Stimulated activated memory B cell treated with anti-CD40 and anti-IgM and Interleukin-4, amounts not matched to agents 10 μg/mL and 1 μg/mL and 100 μg/mL, for 72 hours (primary cell): ENCODE measurements at regions not wholly inside any gene's neighbourhood (a gene's known extent, or its start where the extent isn't known, plus 50 kb on each side); places are given as distances from the start of the nearest gene placed in this dataset.

ENCODE experiments used
- ATAC-seq: fragments of 150-1000 bp; cut with Tn5 transposase; 2 replicates; pipeline ENCODE4 v1.10.0; 2021
- H3K27ac Mint-ChIP-seq: one replicate; pipeline ENCODE4 v1.8.0; 2022; ENCODE audit warnings: mild to moderate bottlenecking, mixed read lengths
- H3K27me3 Mint-ChIP-seq: one replicate; pipeline ENCODE4 v1.8.0; 2022; ENCODE audit warnings: mixed read lengths
- H3K36me3 Mint-ChIP-seq: one replicate; pipeline ENCODE4 v1.8.0; 2022; ENCODE audit warnings: mixed read lengths
- H3K4me1 Mint-ChIP-seq: one replicate; pipeline ENCODE4 v1.8.0; 2022; ENCODE audit warnings: mixed read lengths
- H3K4me3 Mint-ChIP-seq: one replicate; pipeline ENCODE4 v1.8.0; 2022; ENCODE audit warnings: mild to moderate bottlenecking, moderate library complexity, mixed read lengths
- H3K9me3 Mint-ChIP-seq: one replicate; pipeline ENCODE4 v1.8.0; 2022; ENCODE audit warnings: mixed read lengths

- ATAC-seq: no peak
- peaks cover 5% of the 10 kb centered on the region for H3K4me1 Mint-ChIP-seq
- H3K27me3 Mint-ChIP-seq: no peaks in the 10 kb centered on the region
- no peaks in the 10 kb centered on the region for H3K9me3 Mint-ChIP-seq
- H3K27ac Mint-ChIP-seq: no peak overlapping the region
- no peak overlapping the region for H3K4me3 Mint-ChIP-seq
- no peaks in the 10 kb centered on the region for H3K36me3 Mint-ChIP-seq
These were observed 384.5 kb upstream of the DDHD1 start for GRCh38 chr14:53537422-53538315.

GRCh38 chr14:53536446-53536845 lies 383.3 kb upstream of the DDHD1 start:
- no peaks in the 10 kb centered on the region for H3K36me3 Mint-ChIP-seq
- no peak overlapping the region for H3K27ac Mint-ChIP-seq
- no peak for ATAC-seq
- no peaks in the 10 kb centered on the region for H3K9me3 Mint-ChIP-seq
- H3K27me3 Mint-ChIP-seq: no peaks in the 10 kb centered on the region
- peaks cover 5% of the 10 kb centered on the region for H3K4me1 Mint-ChIP-seq
- no peak overlapping the region for H3K4me3 Mint-ChIP-seq

GRCh38 chr14:53534841-53535240 lies 381.7 kb upstream of the DDHD1 start:
- Mint-ChIP-seq H3K36me3 (no peaks in the 10 kb centered on the region), H3K4me1 (peaks cover 5% of the 10 kb centered on the region), H3K27me3 (no peaks in the 10 kb centered on the region), H3K4me3 (no peak overlapping the region), H3K9me3 (no peaks in the 10 kb centered on the region), H3K27ac (no peak overlapping the region)
- ATAC-seq: no peak

GRCh38 chr14:53533384-53533970 lies 380.4 kb upstream of the DDHD1 start:
- H3K36me3 Mint-ChIP-seq: no peaks in the 10 kb centered on the region

GRCh38 chr14:53532853-53533252 lies 379.7 kb upstream of the DDHD1 start:
- Mint-ChIP-seq H3K4me3 (no peak overlapping the region), H3K27me3 (no peaks in the 10 kb centered on the region), H3K9me3 (no peaks in the 10 kb centered on the region), H3K27ac (no peak overlapping the region), H3K36me3 (no peaks in the 10 kb centered on the region), H3K4me1 (peaks cover 5% of the 10 kb centered on the region)
- ATAC-seq: no peak

More at GRCh38 chr14:53533384-53533970, 380.4 kb upstream of the DDHD1 start:
- Mint-ChIP-seq H3K9me3 (no peaks in the 10 kb centered on the region), H3K27ac (no peak overlapping the region), H3K27me3 (no peaks in the 10 kb centered on the region), H3K4me3 (no peak overlapping the region), H3K4me1 (peaks cover 5% of the 10 kb centered on the region)
- no peak for ATAC-seq

- H3K4me3 Mint-ChIP-seq: no peak overlapping the region
- no peaks in the 10 kb centered on the region for H3K36me3 Mint-ChIP-seq
- H3K9me3 Mint-ChIP-seq: no peaks in the 10 kb centered on the region
- H3K27ac Mint-ChIP-seq: no peak overlapping the region
- H3K4me1 Mint-ChIP-seq: peaks cover 5% of the 10 kb centered on the region
- no peaks in the 10 kb centered on the region for H3K27me3 Mint-ChIP-seq
- no peak for ATAC-seq
These were observed 378.6 kb upstream of the DDHD1 start for GRCh38 chr14:53531730-53532129.

- H3K27ac Mint-ChIP-seq: no peak overlapping the region
- ATAC-seq: no peak
- H3K4me3 Mint-ChIP-seq: no peak overlapping the region
- no peaks in the 10 kb centered on the region for H3K27me3 Mint-ChIP-seq
- no peaks in the 10 kb centered on the region for H3K36me3 Mint-ChIP-seq
- H3K4me1 Mint-ChIP-seq: no peaks in the 10 kb centered on the region
- no peaks in the 10 kb centered on the region for H3K9me3 Mint-ChIP-seq
These were observed 378.0 kb upstream of the DDHD1 start for GRCh38 chr14:53531156-53531555.

GRCh38 chr14:53529519-53529918 lies 376.4 kb upstream of the DDHD1 start:
- ATAC-seq: no peak
- no peaks in the 10 kb centered on the region for H3K9me3 Mint-ChIP-seq
- H3K27me3 Mint-ChIP-seq: no peaks in the 10 kb centered on the region
- H3K36me3 Mint-ChIP-seq: no peaks in the 10 kb centered on the region
- H3K27ac Mint-ChIP-seq: no peak overlapping the region
- H3K4me1 Mint-ChIP-seq: no peaks in the 10 kb centered on the region
- no peak overlapping the region for H3K4me3 Mint-ChIP-seq

GRCh38 chr14:53528185-53528671 lies 375.1 kb upstream of the DDHD1 start:
- no peak for ATAC-seq
- Mint-ChIP-seq H3K4me1 (no peaks in the 10 kb centered on the region), H3K36me3 (no peaks in the 10 kb centered on the region), H3K9me3 (no peaks in the 10 kb centered on the region), H3K27ac (no peak overlapping the region), H3K27me3 (no peaks in the 10 kb centered on the region), H3K4me3 (no peak overlapping the region)

- Mint-ChIP-seq H3K9me3 (peaks cover 3% of the 10 kb centered on the region), H3K4me1 (no peaks in the 10 kb centered on the region), H3K36me3 (no peaks in the 10 kb centered on the region), H3K27ac (no peak overlapping the region), H3K4me3 (no peak overlapping the region), H3K27me3 (no peaks in the 10 kb centered on the region)
- ATAC-seq: no peak
These were observed 373.1 kb upstream of the DDHD1 start for GRCh38 chr14:53526200-53526599.

- Mint-ChIP-seq H3K27me3 (no peaks in the 10 kb centered on the region), H3K4me3 (no peak overlapping the region), H3K27ac (no peak overlapping the region), H3K4me1 (no peaks in the 10 kb centered on the region), H3K9me3 (peaks cover 3% of the 10 kb centered on the region), H3K36me3 (no peaks in the 10 kb centered on the region)
- ATAC-seq: no peak
These were observed 372.5 kb upstream of the DDHD1 start for GRCh38 chr14:53525608-53526007.

GRCh38 chr14:53524391-53524790 lies 371.3 kb upstream of the DDHD1 start:
- Mint-ChIP-seq H3K27ac (no peak overlapping the region), H3K27me3 (no peaks in the 10 kb centered on the region), H3K36me3 (no peaks in the 10 kb centered on the region), H3K4me1 (no peaks in the 10 kb centered on the region), H3K4me3 (no peak overlapping the region), H3K9me3 (peaks cover 3% of the 10 kb centered on the region)
- no peak for ATAC-seq

- no peaks in the 10 kb centered on the region for H3K4me1 Mint-ChIP-seq
- no peaks in the 10 kb centered on the region for H3K36me3 Mint-ChIP-seq
- no peak overlapping the region for H3K4me3 Mint-ChIP-seq
- no peak for ATAC-seq
- peaks cover 3% of the 10 kb centered on the region for H3K9me3 Mint-ChIP-seq
- H3K27ac Mint-ChIP-seq: no peak overlapping the region
- no peaks in the 10 kb centered on the region for H3K27me3 Mint-ChIP-seq
These were observed 370.1 kb upstream of the DDHD1 start for GRCh38 chr14:53523226-53523625.

GRCh38 chr14:53520078-53520928 lies 367.2 kb upstream of the DDHD1 start:
- no peak overlapping the region for H3K4me3 Mint-ChIP-seq
- H3K9me3 Mint-ChIP-seq: peaks cover 3% of the 10 kb centered on the region
- no peak overlapping the region for H3K27ac Mint-ChIP-seq
- no peaks in the 10 kb centered on the region for H3K4me1 Mint-ChIP-seq
- no peaks in the 10 kb centered on the region for H3K27me3 Mint-ChIP-seq
- ATAC-seq: no peak
- H3K36me3 Mint-ChIP-seq: no peaks in the 10 kb centered on the region

- Mint-ChIP-seq H3K27ac (no peak overlapping the region), H3K9me3 (peaks cover 3% of the 10 kb centered on the region), H3K36me3 (no peaks in the 10 kb centered on the region), H3K4me3 (no peak overlapping the region), H3K4me1 (no peaks in the 10 kb centered on the region), H3K27me3 (no peaks in the 10 kb centered on the region)
- ATAC-seq: no peak
These were observed 366.0 kb upstream of the DDHD1 start for GRCh38 chr14:53519137-53519536.
